BJ (cell line): ENCODE measurements at regions not wholly inside any gene's neighbourhood (a gene's known extent, or its start where the extent isn't known, plus 50 kb on each side); places are given as distances from the start of the nearest gene placed in this dataset.

ENCODE experiments used
- CTCF ChIA-PET: fragments of 350-600 bp; formaldehyde crosslinking; extraction: SDS; loops from one replicate; lab custom pipeline; 2021; ENCODE audit warnings: antibody characterized with exemption, inconsistent platforms; lab: Yijun Ruan, JAX
- POLR2A ChIA-PET: fragments of 300-600 bp; sonication (Branson Sonifier 250); formaldehyde crosslinking; extraction: SDS; loops from one replicate; lab custom pipeline; 2021; ENCODE audit warnings: antibody characterized with exemption; lab: Charles Lee
- DNase-seq: peaks from one replicate; pipeline ENCODE4 v3.0.0-alpha.2; 2011; ENCODE audit warnings: low read depth
- H3K27me3 ChIP-seq: 2 replicates; pipeline ENCODE4 v1.6.0; 2011; ENCODE audit warnings: low read length; ENCODE audit not compliant: control insufficient read depth, insufficient read depth
- H3K36me3 ChIP-seq: 2 replicates; pipeline ENCODE4 v1.5.1; 2011; ENCODE audit warnings: low read length; ENCODE audit not compliant: control insufficient read depth, insufficient read depth
- H3K4me3 ChIP-seq: 2 replicates; pipeline ENCODE4 v1.5.1; 2011; ENCODE audit warnings: low read depth, mild to moderate bottlenecking, control low read depth, low read length
- TF ChIP-seq, protein P1 (sequence below): IDR thresholded peaks from 2 replicates; pipeline ENCODE4 v1.5.1; 2011; ENCODE audit warnings: low read depth, mild to moderate bottlenecking, control low read depth, inconsistent platforms, low read length, moderate library complexity; ENCODE audit not compliant: insufficient read depth

- DNase-seq: no peak
- POLR2A ChIA-PET: no interaction called here
Measured at GRCh38 chr2:14140009-14140550, 492.4 kb upstream of the LRATD1 start.

GRCh38 chr2:14143435-14143834 is 489.1 kb upstream of the LRATD1 start:
- no peak for DNase-seq
- CTCF ChIA-PET: no interaction called here
- Histone ChIP-seq H3K36me3 (no peaks in the 10 kb centered on the region), H3K27me3 (no peaks in the 10 kb centered on the region), H3K4me3 (no peak overlapping the region)
- TF ChIP-seq, protein P1, sequence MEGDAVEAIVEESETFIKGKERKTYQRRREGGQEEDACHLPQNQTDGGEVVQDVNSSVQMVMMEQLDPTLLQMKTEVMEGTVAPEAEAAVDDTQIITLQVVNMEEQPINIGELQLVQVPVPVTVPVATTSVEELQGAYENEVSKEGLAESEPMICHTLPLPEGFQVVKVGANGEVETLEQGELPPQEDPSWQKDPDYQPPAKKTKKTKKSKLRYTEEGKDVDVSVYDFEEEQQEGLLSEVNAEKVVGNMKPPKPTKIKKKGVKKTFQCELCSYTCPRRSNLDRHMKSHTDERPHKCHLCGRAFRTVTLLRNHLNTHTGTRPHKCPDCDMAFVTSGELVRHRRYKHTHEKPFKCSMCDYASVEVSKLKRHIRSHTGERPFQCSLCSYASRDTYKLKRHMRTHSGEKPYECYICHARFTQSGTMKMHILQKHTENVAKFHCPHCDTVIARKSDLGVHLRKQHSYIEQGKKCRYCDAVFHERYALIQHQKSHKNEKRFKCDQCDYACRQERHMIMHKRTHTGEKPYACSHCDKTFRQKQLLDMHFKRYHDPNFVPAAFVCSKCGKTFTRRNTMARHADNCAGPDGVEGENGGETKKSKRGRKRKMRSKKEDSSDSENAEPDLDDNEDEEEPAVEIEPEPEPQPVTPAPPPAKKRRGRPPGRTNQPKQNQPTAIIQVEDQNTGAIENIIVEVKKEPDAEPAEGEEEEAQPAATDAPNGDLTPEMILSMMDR: no peak
- POLR2A ChIA-PET: no interaction called here

More at GRCh38 chr2:14140009-14140550, 492.4 kb upstream of the LRATD1 start:
- CTCF ChIA-PET: no interaction called here
- H3K4me3 ChIP-seq: no peak overlapping the region
- no peaks in the 10 kb centered on the region for H3K27me3 ChIP-seq
- TF ChIP-seq, protein P1: no peak
- no peaks in the 10 kb centered on the region for H3K36me3 ChIP-seq

DNA sequence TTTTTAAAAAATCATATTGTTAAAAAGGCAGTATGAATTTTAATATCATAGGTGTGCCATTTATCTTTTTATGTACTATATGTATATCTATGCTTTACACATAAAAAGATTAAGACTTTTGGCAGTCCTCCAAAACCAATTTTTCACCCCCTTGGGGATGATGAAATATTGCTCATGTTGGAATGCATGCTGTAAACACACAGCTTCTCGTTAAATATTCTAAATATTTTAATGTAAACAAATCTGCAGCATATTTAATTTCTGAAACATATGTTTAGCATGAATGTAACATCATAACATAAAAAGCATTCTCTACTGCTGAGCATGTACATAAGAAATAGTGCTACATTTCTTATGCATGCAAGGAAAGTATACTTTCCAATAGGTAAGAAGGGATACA is 484.3 kb upstream of the LRATD1 start:
- Histone ChIP-seq H3K27me3 (no peaks in the 10 kb centered on the region), H3K4me3 (no peak overlapping the region), H3K36me3 (no peaks in the 10 kb centered on the region)
- TF ChIP-seq, protein P1: no peak
- ChIA-PET POLR2A (no interaction called here), CTCF (no interaction called here)
- no peak for DNase-seq

- H3K36me3 ChIP-seq: no peaks in the 10 kb centered on the region
- POLR2A ChIA-PET: no interaction called here
- DNase-seq: no peak
- no peak overlapping the region for H3K4me3 ChIP-seq
- TF ChIP-seq, protein P1: no peak
- CTCF ChIA-PET: no interaction called here
- no peaks in the 10 kb centered on the region for H3K27me3 ChIP-seq
Measured at GRCh38 chr2:14157816-14158215, 474.7 kb upstream of the LRATD1 start.

GRCh38 chr2:14180333-14180732 is 452.2 kb upstream of the LRATD1 start:
- TF ChIP-seq, protein P1: no peak
- Histone ChIP-seq H3K36me3 (no peaks in the 10 kb centered on the region), H3K4me3 (no peak overlapping the region), H3K27me3 (no peaks in the 10 kb centered on the region)
- CTCF ChIA-PET: no interaction called here
- POLR2A ChIA-PET: no interaction called here
- no peak for DNase-seq
